ENCODE measurements at regions not wholly inside any gene's neighbourhood (a gene's known extent, or its start where the extent isn't known, plus 50 kb on each side); places are given as distances from the start of the nearest gene placed in this dataset.
"Not testable (repeated sequence)": the region's sequence is repeated elsewhere in the genome, so short reads cannot be mapped to it uniquely, and the experiment has no call there.

DNA sequence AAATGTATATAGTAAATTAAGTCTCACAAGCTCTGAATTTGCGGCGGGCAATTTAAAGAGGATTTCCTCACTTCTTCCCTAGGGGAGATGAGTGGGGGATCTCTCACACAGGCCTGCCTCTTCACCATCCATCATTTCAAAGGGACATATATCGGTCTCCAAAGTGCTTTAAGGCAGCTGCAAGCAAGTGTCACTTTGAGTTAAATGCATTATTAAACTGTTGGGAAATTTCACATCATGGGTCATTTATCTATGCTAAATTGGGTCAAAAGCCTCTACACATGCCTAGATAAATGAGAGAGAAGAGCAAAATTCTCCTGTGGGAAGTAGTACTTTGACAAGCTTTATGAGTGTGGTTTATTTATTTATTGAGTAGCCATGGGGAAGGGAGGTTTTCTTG is 1106.1 kb upstream of the GOT2 start:
- no peak overlapping the region for H3K4me3 ChIP-seq (ENCODE audit: low read depth, low read length)
- TF ChIP-seq, protein P1, sequence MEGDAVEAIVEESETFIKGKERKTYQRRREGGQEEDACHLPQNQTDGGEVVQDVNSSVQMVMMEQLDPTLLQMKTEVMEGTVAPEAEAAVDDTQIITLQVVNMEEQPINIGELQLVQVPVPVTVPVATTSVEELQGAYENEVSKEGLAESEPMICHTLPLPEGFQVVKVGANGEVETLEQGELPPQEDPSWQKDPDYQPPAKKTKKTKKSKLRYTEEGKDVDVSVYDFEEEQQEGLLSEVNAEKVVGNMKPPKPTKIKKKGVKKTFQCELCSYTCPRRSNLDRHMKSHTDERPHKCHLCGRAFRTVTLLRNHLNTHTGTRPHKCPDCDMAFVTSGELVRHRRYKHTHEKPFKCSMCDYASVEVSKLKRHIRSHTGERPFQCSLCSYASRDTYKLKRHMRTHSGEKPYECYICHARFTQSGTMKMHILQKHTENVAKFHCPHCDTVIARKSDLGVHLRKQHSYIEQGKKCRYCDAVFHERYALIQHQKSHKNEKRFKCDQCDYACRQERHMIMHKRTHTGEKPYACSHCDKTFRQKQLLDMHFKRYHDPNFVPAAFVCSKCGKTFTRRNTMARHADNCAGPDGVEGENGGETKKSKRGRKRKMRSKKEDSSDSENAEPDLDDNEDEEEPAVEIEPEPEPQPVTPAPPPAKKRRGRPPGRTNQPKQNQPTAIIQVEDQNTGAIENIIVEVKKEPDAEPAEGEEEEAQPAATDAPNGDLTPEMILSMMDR (IDR thresholded peaks at IDR 0.05; ENCODE audit: insufficient read depth, low read length) = no peak
- DNase-seq (ENCODE audit: low read depth) = no peak

DNA sequence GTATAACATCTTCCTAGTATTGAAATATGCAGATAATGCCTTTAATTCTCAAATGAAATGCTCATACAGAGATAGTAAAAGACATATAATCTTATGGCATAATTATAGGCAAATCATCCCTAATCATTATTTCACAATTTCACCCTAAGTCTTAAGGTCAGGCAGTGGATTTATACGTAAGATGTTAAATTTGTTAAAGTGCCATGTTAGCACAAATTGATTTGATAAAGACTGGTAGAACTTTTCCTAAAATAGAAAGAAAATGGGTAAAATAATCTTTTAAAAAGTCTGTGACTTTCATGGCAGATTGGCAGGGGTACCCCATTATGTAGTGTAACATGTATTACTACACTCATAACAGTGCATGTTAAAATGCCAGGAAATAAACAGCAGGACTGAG is 1092.7 kb upstream of the GOT2 start:
- DNase-seq (ENCODE audit: low read depth) = no peak
- H3K4me3 ChIP-seq (ENCODE audit: low read depth, low read length) = no peak overlapping the region
- TF ChIP-seq, protein P1 (IDR thresholded peaks at IDR 0.05; ENCODE audit: insufficient read depth, low read length) = no peak

DNA sequence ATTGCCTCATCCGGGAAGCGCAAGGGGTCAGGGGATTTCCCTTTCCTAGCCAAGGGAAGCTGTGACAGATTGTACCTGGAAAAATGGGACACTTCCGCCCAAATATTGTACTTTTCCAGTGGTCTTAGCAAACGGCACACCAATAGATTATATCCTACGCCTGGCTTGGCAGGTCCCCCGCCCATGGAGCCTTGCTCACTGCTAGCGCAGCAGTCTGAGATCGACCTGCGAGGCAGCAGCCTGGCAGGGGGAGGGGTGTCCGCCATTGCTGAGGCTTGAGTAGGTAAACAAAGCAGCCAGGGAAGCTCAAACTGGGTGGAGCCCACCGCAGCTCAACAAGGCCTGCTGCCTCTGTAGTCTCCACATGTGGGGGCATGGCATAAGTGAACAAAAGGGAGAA is 1075.4 kb upstream of the GOT2 start:
- not testable (repeated sequence) for DNase-seq (ENCODE audit: low read depth); H3K4me3 ChIP-seq (ENCODE audit: low read depth, low read length)

DNA sequence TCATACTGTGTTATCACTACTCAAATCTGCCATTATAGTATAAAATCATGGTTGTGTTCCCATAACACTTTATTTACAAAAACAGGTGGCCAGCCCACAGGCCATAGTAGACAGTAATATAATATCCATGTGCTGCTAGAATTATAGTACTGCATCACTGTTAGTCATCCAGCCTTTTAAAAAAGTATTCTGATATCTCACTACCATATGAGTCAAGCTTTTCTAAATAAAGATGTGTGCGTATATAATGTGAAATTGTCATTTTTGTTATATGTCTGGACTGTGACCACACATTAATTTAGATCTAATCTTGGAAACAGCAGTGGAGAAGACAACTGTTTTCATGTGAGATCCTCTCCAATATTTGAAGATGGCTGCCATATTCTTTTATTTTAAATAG is 1049.1 kb upstream of the GOT2 start:
- TF ChIP-seq, protein P1 (IDR thresholded peaks at IDR 0.05; ENCODE audit: insufficient read depth, low read length) = no peak
- no peak for DNase-seq (ENCODE audit: low read depth)
- no peak overlapping the region for H3K4me3 ChIP-seq (ENCODE audit: low read depth, low read length)

DNA sequence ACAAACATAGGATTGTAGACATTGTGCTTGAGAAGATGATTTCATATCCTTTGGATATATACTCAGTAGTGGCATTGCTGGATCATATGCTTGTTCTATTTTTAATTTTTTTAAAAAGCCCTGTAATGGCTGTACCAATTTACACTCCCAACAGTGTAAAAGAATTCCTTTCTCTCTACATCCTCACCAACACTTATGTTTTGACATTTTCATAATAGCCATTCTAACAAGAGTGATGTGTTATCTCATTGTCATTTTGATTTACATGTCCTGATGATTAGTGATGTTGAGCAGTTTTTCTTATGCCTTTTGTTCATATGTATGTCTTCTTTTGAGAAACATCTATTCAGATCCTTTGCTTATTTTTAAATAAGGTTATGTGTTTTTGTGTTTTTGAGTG is 1039.2 kb upstream of the GOT2 start:
- TF ChIP-seq, protein P1 (IDR thresholded peaks at IDR 0.05; ENCODE audit: insufficient read depth, low read length) = no peak
- DNase-seq (ENCODE audit: low read depth) = no peak
- no peak overlapping the region for H3K4me3 ChIP-seq (ENCODE audit: low read depth, low read length)

DNA sequence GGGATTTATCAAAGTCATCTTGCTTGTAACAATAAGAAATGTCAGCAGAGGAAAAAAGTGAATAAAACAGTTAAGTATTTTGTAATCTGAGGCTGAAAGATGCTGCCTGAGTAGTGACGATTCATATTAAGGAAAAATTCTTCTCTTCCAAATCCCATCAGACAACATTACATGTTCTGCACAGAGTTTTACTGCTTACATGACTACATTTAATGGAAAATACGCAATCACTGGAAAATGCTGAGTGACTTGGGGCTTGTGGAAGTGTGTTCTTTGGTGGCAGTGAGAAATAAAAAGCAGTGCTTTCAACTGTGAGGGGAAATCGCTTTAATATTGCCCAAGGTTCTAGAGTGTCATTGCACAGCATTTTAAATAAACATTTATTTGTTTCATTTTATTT is 1025.2 kb upstream of the GOT2 start:
- no peak overlapping the region for H3K4me3 ChIP-seq (ENCODE audit: low read depth, low read length)
- TF ChIP-seq, protein P1 (IDR thresholded peaks at IDR 0.05; ENCODE audit: insufficient read depth, low read length) = no peak
- no peak for DNase-seq (ENCODE audit: low read depth)

DNA sequence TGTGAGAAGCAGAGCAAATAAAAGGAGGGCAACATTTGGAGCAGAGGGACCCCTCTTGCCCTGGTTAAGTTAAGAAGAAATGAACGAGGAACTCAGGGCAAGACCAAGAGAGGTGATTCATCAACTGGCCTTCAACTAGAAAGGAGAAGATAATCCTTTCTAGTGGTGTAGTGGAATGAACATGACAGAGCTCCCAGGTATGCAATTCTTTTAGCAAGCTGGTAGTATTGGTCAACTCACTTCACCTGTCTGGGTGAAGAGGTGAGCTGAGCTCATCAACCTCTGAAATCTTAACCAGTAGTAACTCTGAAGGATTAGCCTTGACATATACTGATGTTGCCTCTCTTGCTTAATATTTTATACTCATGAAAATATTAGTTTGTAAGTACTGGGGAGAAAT is 1024.7 kb upstream of the GOT2 start:
- no peak for DNase-seq (ENCODE audit: low read depth)
- TF ChIP-seq, protein P1 (IDR thresholded peaks at IDR 0.05; ENCODE audit: insufficient read depth, low read length) = no peak
- no peak overlapping the region for H3K4me3 ChIP-seq (ENCODE audit: low read depth, low read length)
